Naive thymus-derived CD4-positive, alpha-beta T cell (primary cell): ENCODE measurements at regions not wholly inside any gene's neighbourhood (a gene's known extent, or its start where the extent isn't known, plus 50 kb on each side); places are given as distances from the start of the nearest gene placed in this dataset.

Experiments used
- ATAC-seq: fragments of 150-1000 bp; cut with Tn5 transposase; 2 replicates; pipeline ENCODE4 v1.10.0; 2021; ENCODE audit warnings: mild to moderate bottlenecking, moderate library complexity
- CTCF ChIA-PET: fragments of 350-600 bp; sonication (Branson Sonifier 250); formaldehyde crosslinking; loops from one replicate; lab custom pipeline; 2021; ENCODE audit warnings: antibody characterized with exemption; lab: Charles Lee
- POLR2A ChIA-PET: fragments of 350-600 bp; sonication (Branson Sonifier 250); formaldehyde crosslinking; loops from one replicate; lab custom pipeline; 2021; ENCODE audit warnings: antibody characterized with exemption, inconsistent platforms; lab: Charles Lee
- DNase-seq, 9 donors: peaks; one replicate each; pipeline versions ENCODE4 v3.0.0 to v3.0.0-alpha.2; 2020 to 2022; ENCODE audit warnings: mixed read lengths in 1 of 9
- H3K27ac ChIP-seq: one replicate; pipeline ENCODE4 v1.7.0; 2013; ENCODE audit warnings: mild to moderate bottlenecking, low read depth, low read length, moderate library complexity
- H3K27me3 ChIP-seq, 2 donors: one replicate each; pipeline ENCODE4 v1.7.0; 2013; ENCODE audit warnings: low read length in 2 of 2, mild to moderate bottlenecking in 2 of 2, moderate library complexity in 2 of 2; ENCODE audit not compliant: control insufficient read depth in 2 of 2, insufficient read depth in 2 of 2
- H3K36me3 ChIP-seq, 3 experiments: 1 replicate in 2 of 3; 2 replicates in 1 of 3; pipeline ENCODE4 v1.7.0; 2013; ENCODE audit warnings: low read length in 3 of 3, mild to moderate bottlenecking in 3 of 3, moderate library complexity in 1 of 3; ENCODE audit not compliant: insufficient read depth in 3 of 3, control insufficient read depth in 2 of 3
- H3K4me1 ChIP-seq, 2 donors: one replicate each; pipeline ENCODE4 v1.7.0; 2013; ENCODE audit warnings: low read length in 2 of 2, mild to moderate bottlenecking in 2 of 2, moderate library complexity in 1 of 2; ENCODE audit not compliant: control insufficient read depth in 2 of 2, insufficient read depth in 2 of 2
- H3K4me3 ChIP-seq: 2 replicates; pipeline ENCODE4 v1.7.0; 2013; ENCODE audit warnings: mild to moderate bottlenecking, low read length
- H3K9me3 ChIP-seq, 3 experiments: 1 replicate in 2 of 3; 2 replicates in 1 of 3; pipeline ENCODE4 v1.7.0; 2013; ENCODE audit warnings: low read length in 3 of 3; ENCODE audit not compliant: control insufficient read depth in 2 of 3
- H3K27ac Mint-ChIP-seq, 9 donors: one replicate each; pipeline ENCODE4 v1.8.0; 2020 to 2022; ENCODE audit warnings: mixed read lengths in 9 of 9, mild to moderate bottlenecking in 8 of 9, moderate library complexity in 5 of 9, inconsistent platforms in 2 of 9
- H3K27me3 Mint-ChIP-seq, 5 donors: one replicate each; pipeline ENCODE4 v1.8.0; 2021 to 2022; ENCODE audit warnings: mixed read lengths in 5 of 5, mild to moderate bottlenecking in 1 of 5
- H3K36me3 Mint-ChIP-seq, 5 donors: one replicate each; pipeline ENCODE4 v1.8.0; 2020 to 2022; ENCODE audit warnings: mixed read lengths in 5 of 5, mild to moderate bottlenecking in 3 of 5, inconsistent platforms in 1 of 5
- H3K4me1 Mint-ChIP-seq, 7 donors: one replicate each; pipeline ENCODE4 v1.8.0; 2020 to 2022; ENCODE audit warnings: mixed read lengths in 7 of 7, mild to moderate bottlenecking in 3 of 7, inconsistent platforms in 1 of 7
- H3K4me3 Mint-ChIP-seq, 10 donors: one replicate each; pipeline ENCODE4 v1.8.0; 2020 to 2022; ENCODE audit warnings: mild to moderate bottlenecking in 10 of 10, mixed read lengths in 10 of 10, moderate library complexity in 6 of 10, inconsistent platforms in 2 of 10
- H3K9me3 Mint-ChIP-seq, 11 donors: one replicate each; pipeline ENCODE4 v1.8.0; 2020 to 2022; ENCODE audit warnings: mixed read lengths in 11 of 11, mild to moderate bottlenecking in 4 of 11, inconsistent platforms in 1 of 11, moderate library complexity in 1 of 11
- intact Hi-C, 2 donors: fragments of 100-400 bp; cut with micrococcal nuclease; formaldehyde crosslinking; loops; one replicate each; pipeline ENCODE4 v1.15.1; 2023

DNA sequence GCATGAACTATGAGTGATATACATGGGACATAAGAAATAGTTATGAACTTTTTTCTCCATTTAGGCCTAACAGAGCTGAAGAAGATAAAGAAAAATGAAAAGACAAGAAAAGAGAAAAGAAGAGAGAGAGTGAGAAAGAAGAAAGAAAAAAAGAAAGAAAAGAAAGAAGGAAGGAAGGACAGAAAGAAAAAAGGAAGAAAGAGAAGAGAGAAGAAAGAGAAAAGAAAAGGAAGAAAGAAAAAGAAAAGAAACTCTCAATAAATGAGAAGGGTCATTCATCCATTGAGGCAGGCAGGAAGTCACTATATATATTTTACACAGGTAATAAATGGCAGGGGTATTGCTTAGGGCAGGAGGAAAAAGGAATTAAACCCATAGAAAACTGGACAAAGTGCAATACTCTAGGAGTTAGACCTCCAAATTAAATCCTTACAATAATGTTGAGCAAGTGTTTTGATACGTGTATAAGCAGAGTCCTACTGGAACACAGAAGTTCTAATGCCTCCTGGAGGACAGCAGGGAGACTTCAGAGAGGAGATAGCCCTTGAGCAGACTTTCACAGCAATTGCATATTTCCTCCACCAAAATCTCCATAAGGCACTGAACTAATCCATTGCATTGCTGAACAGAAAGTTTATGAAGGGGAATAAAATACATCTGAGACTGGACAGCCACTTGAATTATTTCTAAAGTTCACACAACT, 86.4 kb upstream of the TENT5A start:
- ChIA-PET POLR2A (no interaction called here), CTCF (no interaction called here)
- Histone ChIP-seq H3K27ac (no peak overlapping the region), H3K9me3 (no peaks in the 10 kb centered on the region), H3K27me3 (no peaks in the 10 kb centered on the region), H3K36me3 (no peaks in the 10 kb centered on the region), H3K4me3 (no peak overlapping the region), H3K4me1 (no peaks in the 10 kb centered on the region)
- Mint-ChIP-seq H3K4me1 (no peaks in the 10 kb centered on the region), H3K27ac (no peak overlapping the region), H3K27me3 (peaks cover 0 to 6% (median 4%) of the 10 kb centered on the region in 5 donors), H3K36me3 (no peaks in the 10 kb centered on the region), H3K9me3 (peaks cover 0 to 11% (median 4%) of the 10 kb centered on the region in 11 donors), H3K4me3 (no peak overlapping the region)
- DNase-seq (no peak), ATAC-seq (no peak)
- intact Hi-C loops, result no loop called here

DNA sequence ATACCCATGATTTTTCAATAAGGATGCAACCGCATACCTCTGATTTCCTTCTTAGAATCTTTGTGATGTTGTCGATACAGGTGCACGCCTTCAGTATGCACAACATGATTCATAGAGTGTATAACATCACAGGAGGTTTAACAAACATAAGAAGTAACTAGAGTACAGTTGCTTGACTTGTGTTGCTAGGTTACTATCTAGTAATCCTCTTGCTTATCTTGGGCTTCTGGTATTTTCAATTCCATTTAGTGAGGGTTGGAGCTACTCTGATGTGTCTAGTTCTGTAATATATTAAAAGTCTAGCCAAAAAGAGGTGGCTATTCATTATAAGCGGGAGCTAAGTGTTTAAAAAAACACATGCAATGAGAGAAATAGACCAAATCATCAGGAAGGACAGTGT, 85.5 kb upstream of the TENT5A start:
- Histone ChIP-seq H3K36me3 (no peaks in the 10 kb centered on the region), H3K27ac (no peak overlapping the region), H3K27me3 (no peaks in the 10 kb centered on the region), H3K9me3 (no peaks in the 10 kb centered on the region), H3K4me3 (no peak overlapping the region), H3K4me1 (no peaks in the 10 kb centered on the region)
- POLR2A ChIA-PET, result no interaction called here
- H3K27ac Mint-ChIP-seq, result no peak overlapping the region
- H3K4me3 Mint-ChIP-seq, result no peak overlapping the region
- CTCF ChIA-PET, result no interaction called here
- peaks cover 0 to 6% (median 4%) of the 10 kb centered on the region in 5 donors for H3K27me3 Mint-ChIP-seq
- DNase-seq (no peak), ATAC-seq (no peak)
- no peaks in the 10 kb centered on the region for H3K4me1 Mint-ChIP-seq
- peaks cover 0 to 11% (median 4%) of the 10 kb centered on the region in 11 donors for H3K9me3 Mint-ChIP-seq
- intact Hi-C loops, result no loop called here
- H3K36me3 Mint-ChIP-seq, result no peaks in the 10 kb centered on the region

DNA sequence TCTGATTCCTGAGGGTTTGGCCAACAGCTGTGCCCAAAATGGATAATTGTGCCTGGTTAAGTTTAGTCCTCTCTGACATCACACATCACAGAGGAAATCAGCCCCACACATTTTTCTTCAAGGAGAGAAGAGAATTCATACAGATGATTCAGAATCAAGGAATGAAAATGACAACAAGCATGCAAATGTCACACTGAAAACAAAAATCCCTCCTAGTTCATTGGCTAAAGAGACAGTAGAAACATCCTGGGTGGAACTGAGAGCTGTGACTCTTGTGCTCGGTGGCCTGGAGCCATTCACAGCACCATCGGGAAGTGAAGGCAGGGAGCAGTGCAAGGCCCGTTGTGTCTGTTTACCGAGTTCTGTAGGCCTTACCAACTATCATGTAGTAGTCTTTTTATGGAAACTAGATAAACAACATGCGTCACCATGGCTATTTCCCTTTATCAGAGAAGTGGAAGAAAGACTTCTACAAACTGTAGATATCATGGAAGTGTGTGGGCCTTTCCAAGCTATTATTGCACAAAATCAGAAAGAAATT, 81.7 kb upstream of the TENT5A start:
- no peaks in the 10 kb centered on the region for H3K4me1 Mint-ChIP-seq

DNA sequence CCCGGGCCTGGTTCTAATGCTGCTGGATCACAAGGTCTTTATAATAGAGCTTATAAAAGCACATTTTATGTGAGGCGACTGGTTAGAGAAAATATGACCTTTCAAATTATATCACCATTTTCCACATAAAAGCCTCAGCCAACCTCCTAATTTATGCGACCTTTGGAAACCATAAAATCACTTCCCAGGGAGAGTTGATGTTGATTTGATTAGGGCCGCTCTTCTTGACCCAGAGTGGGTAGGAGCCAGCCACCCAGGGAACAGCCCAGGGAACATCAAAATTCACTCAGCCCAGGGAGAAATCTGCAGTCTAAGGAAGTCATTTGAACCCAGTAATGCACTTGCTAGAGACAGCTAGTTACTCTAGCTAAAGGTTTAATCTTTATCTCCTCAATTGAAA, 79.8 kb upstream of the TENT5A start:
- Histone ChIP-seq H3K27me3 (no peaks in the 10 kb centered on the region), H3K9me3 (no peaks in the 10 kb centered on the region), H3K27ac (no peak overlapping the region), H3K36me3 (no peaks in the 10 kb centered on the region), H3K4me3 (no peak overlapping the region), H3K4me1 (no peaks in the 10 kb centered on the region)
- ChIA-PET CTCF (no interaction called here), POLR2A (no interaction called here)
- Mint-ChIP-seq H3K9me3 (peaks cover 0 to 10% (median 2%) of the 10 kb centered on the region in 11 donors), H3K4me1 (no peaks in the 10 kb centered on the region), H3K36me3 (no peaks in the 10 kb centered on the region), H3K4me3 (no peak overlapping the region), H3K27me3 (peaks cover 0 to 3% (median 0%) of the 10 kb centered on the region in 5 donors), H3K27ac (no peak overlapping the region)
- intact Hi-C loops, result no loop called here
- ATAC-seq (no peak), DNase-seq (no peak)

More for the DNA sequence above, 81.7 kb upstream of the TENT5A start:
- Mint-ChIP-seq H3K9me3 (peaks cover 0 to 11% (median 2%) of the 10 kb centered on the region in 11 donors), H3K36me3 (no peaks in the 10 kb centered on the region), H3K27ac (no peak overlapping the region), H3K4me3 (no peak overlapping the region), H3K27me3 (peaks cover 0 to 6% (median 0%) of the 10 kb centered on the region in 5 donors)
- no peaks in the 10 kb centered on the region for H3K4me1 ChIP-seq
- no peaks in the 10 kb centered on the region for H3K9me3 ChIP-seq
- H3K4me3 ChIP-seq, result no peak overlapping the region
- H3K36me3 ChIP-seq, result no peaks in the 10 kb centered on the region
- DNase-seq, result no peak
- H3K27me3 ChIP-seq, result no peaks in the 10 kb centered on the region
- ATAC-seq, result no peak
- intact Hi-C loops, result no loop called here
- ChIA-PET CTCF (no interaction called here), POLR2A (no interaction called here)
- H3K27ac ChIP-seq, result no peak overlapping the region

DNA sequence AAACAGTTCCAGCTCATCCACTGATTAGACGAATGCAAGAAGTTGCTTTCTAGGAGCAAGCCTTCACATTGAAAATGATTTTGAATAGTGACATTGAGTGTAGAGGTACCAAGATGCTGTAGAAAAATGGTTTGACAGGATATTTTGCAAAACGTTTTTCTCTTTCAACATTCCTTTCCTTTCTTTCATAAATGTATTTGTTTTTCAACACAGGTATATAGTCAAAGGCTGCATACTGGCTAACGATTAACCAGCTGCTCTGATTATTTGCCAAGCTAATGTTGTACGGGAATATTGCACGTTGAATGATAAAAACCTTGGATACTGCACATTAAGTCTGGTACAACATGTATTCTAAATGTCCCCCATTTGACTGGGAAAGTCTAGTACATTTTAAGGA, 78.8 kb upstream of the TENT5A start:
- ChIA-PET POLR2A (no interaction called here), CTCF (no interaction called here)
- ATAC-seq (no peak), DNase-seq (no peak)
- intact Hi-C loops, result no loop called here
- Histone ChIP-seq H3K4me1 (no peaks in the 10 kb centered on the region), H3K36me3 (no peaks in the 10 kb centered on the region), H3K9me3 (no peaks in the 10 kb centered on the region), H3K27ac (no peak overlapping the region), H3K27me3 (no peaks in the 10 kb centered on the region), H3K4me3 (no peak overlapping the region)
- Mint-ChIP-seq H3K4me1 (no peaks in the 10 kb centered on the region), H3K4me3 (no peak overlapping the region), H3K27ac (no peak overlapping the region), H3K27me3 (no peaks in the 10 kb centered on the region), H3K9me3 (peaks cover 0 to 16% (median 5%) of the 10 kb centered on the region in 11 donors), H3K36me3 (no peaks in the 10 kb centered on the region)

DNA sequence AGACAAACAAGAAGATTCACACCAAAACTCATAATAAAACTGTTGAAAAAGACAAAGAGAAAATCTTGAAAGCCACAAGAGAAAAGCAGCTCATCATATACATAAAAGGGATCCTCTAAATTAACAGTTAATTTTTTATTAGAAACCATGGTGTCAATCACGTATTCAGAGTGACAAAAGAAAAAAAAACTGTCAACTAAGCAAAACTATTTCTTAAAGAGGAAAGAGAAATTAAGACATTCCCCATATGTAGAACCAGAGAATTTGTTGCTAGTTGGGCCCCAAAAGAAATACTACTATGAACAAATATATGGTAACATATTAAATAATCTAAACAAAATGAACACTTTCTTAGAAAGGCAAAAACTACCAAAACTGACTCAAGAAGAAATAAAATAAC, 74.3 kb upstream of the TENT5A start:
- no peak for ATAC-seq
- Mint-ChIP-seq H3K27me3 (peaks cover 0 to 9% (median 2%) of the 10 kb centered on the region in 5 donors), H3K36me3 (no peaks in the 10 kb centered on the region), H3K27ac (no peak overlapping the region), H3K4me3 (no peak overlapping the region), H3K4me1 (no peaks in the 10 kb centered on the region), H3K9me3 (peaks cover 0 to 15% (median 1%) of the 10 kb centered on the region in 11 donors)
- CTCF ChIA-PET, result no interaction called here
- Histone ChIP-seq H3K4me1 (no peaks in the 10 kb centered on the region), H3K4me3 (no peak overlapping the region), H3K36me3 (no peaks in the 10 kb centered on the region), H3K27me3 (peaks cover 0 to 3% of the 10 kb centered on the region in 2 donors), H3K9me3 (no peaks in the 10 kb centered on the region), H3K27ac (no peak overlapping the region)
- POLR2A ChIA-PET, result no interaction called here
- DNase-seq, result no peak
- intact Hi-C loops, result no loop called here

DNA sequence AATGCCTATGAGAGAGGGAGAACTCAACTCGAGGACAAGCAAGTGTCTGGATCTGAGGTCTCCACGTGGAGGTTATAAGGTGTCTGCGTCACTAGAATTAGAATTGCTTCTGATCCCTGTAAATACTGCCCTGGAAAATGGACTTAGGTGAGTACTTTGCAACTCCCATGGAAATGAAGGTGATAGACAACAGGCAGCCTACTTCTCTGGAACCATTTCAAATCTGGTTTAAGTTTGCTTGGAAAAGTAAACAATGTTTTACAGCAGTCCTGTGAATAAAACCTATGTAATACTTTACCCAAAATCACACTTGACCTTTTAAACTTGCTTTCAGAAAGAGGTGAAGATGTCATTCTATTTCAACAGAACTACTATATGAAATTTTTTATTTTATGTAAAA, 70.1 kb upstream of the TENT5A start:
- intact Hi-C loops, result no loop called here
- no peaks in the 10 kb centered on the region for H3K4me1 ChIP-seq
- Mint-ChIP-seq H3K4me1 (peaks cover 0 to 8% (median 4%) of the 10 kb centered on the region in 7 donors), H3K27me3 (peaks cover 0 to 15% (median 8%) of the 10 kb centered on the region in 5 donors), H3K4me3 (no peak overlapping the region), H3K36me3 (no peaks in the 10 kb centered on the region), H3K27ac (no peak overlapping the region), H3K9me3 (peaks cover 0 to 15% (median 3%) of the 10 kb centered on the region in 11 donors)
- DNase-seq (no peak), ATAC-seq (no peak)
- no peak overlapping the region for H3K27ac ChIP-seq
- ChIA-PET POLR2A (no interaction called here), CTCF (no interaction called here)
- H3K36me3 ChIP-seq, result no peaks in the 10 kb centered on the region
- H3K27me3 ChIP-seq, result peaks cover 0 to 3% of the 10 kb centered on the region in 2 donors
- H3K9me3 ChIP-seq, result no peaks in the 10 kb centered on the region
- no peak overlapping the region for H3K4me3 ChIP-seq
